NCI-H748 (cell line): ENCODE measurements at regions not wholly inside any gene's neighbourhood (a gene's known extent, or its start where the extent isn't known, plus 50 kb on each side); places are given as distances from the start of the nearest gene placed in this dataset.
A peak's percentile ranks its signal among the peaks of the same experiment; 100 is the strongest.

Source experiments
- DNase-seq: peaks from one replicate; lab custom pipeline; 2025; ENCODE audit not compliant: unreplicated experiment; lab: John Stamatoyannopoulos, UW

GRCh38 chr10:30534465-30535144 lies 94.9 kb downstream of the LYZL2 start:
- peak; percentile 59 for DNase-seq

GRCh38 chr10:30531751-30532530 lies 97.6 kb downstream of the LYZL2 start:
- no peak for DNase-seq

GRCh38 chr10:30529373-30529998 lies 95.5 kb downstream of the MAP3K8 start:
- no peak for DNase-seq

- no peak for DNase-seq
Observed at GRCh38 chr10:30528429-30528786, 94.4 kb downstream of the MAP3K8 start.

- DNase-seq, result no peak
Observed at GRCh38 chr10:30527623-30528428, 93.8 kb downstream of the MAP3K8 start.

- DNase-seq, result peak; percentile 54
Observed at GRCh38 chr10:30522661-30523078, 88.7 kb downstream of the MAP3K8 start.

GRCh38 chr10:30518907-30519306 lies 84.9 kb downstream of the MAP3K8 start:
- no peak for DNase-seq
